Endothelial cell of hepatic sinusoid (primary cell): ENCODE measurements at regions not wholly inside any gene's neighbourhood (a gene's known extent, or its start where the extent isn't known, plus 50 kb on each side); places are given as distances from the start of the nearest gene placed in this dataset.

Experiments used
- in situ Hi-C: cut with HindIII; loops from 2 replicates; pipeline ENCODE4 v1.10.0; 2017; ENCODE audit warnings: low sequenced_read_pairs

GRCh38 chr7:106488465-106488864 is 172.5 kb downstream of the CCDC71L start:
- in situ Hi-C loops, result no loop called here

GRCh38 chr7:106487892-106488291 is 173.1 kb downstream of the CCDC71L start:
- in situ Hi-C loops, result no loop called here

- in situ Hi-C loops, result no loop called here
Measured at GRCh38 chr7:106486331-106486730, 174.6 kb downstream of the CCDC71L start.

GRCh38 chr7:106485919-106486318 is 175.0 kb downstream of the CCDC71L start:
- in situ Hi-C loops, result no loop called here

- in situ Hi-C loops, result no loop called here
Measured at GRCh38 chr7:106485031-106485551, 175.9 kb downstream of the CCDC71L start.

- in situ Hi-C loops, result no loop called here
Measured at GRCh38 chr7:106484562-106484961, 176.4 kb downstream of the CCDC71L start.

- in situ Hi-C loops, result no loop called here
Measured at GRCh38 chr7:106482091-106482490, 178.9 kb downstream of the CCDC71L start.

- in situ Hi-C loops, result no loop called here
Measured at GRCh38 chr7:106480616-106481031, 180.3 kb downstream of the CCDC71L start.

GRCh38 chr7:106480161-106480579 is 180.8 kb downstream of the CCDC71L start:
- in situ Hi-C loops, result no loop called here

- in situ Hi-C loops, result no loop called here
Measured at GRCh38 chr7:106476751-106477150, 184.2 kb downstream of the CCDC71L start.

- in situ Hi-C loops, result no loop called here
Measured at GRCh38 chr7:106472741-106473140, 188.0 kb upstream of the NAMPT start.

- in situ Hi-C loops, result no loop called here
Measured at GRCh38 chr7:106471686-106472440, 187.1 kb upstream of the NAMPT start.

GRCh38 chr7:106471021-106471420 is 186.2 kb upstream of the NAMPT start:
- in situ Hi-C loops, result no loop called here

GRCh38 chr7:106466867-106467266 is 182.1 kb upstream of the NAMPT start:
- in situ Hi-C loops, result no loop called here

- in situ Hi-C loops, result no loop called here
Measured at GRCh38 chr7:106465704-106466468, 181.1 kb upstream of the NAMPT start.

GRCh38 chr7:106464651-106465050 is 179.9 kb upstream of the NAMPT start:
- in situ Hi-C loops, result no loop called here

- in situ Hi-C loops, result no loop called here
Measured at GRCh38 chr7:106463851-106464611, 179.2 kb upstream of the NAMPT start.

- in situ Hi-C loops, result no loop called here
Measured at GRCh38 chr7:106462914-106463482, 178.2 kb upstream of the NAMPT start.

GRCh38 chr7:106462365-106462859 is 177.6 kb upstream of the NAMPT start:
- in situ Hi-C loops, result no loop called here

GRCh38 chr7:106460792-106461254 is 176.0 kb upstream of the NAMPT start:
- in situ Hi-C loops, result no loop called here
